HG03378 (cell line): ENCODE measurements at regions not wholly inside any gene's neighbourhood (a gene's known extent, or its start where the extent isn't known, plus 50 kb on each side); places are given as distances from the start of the nearest gene placed in this dataset.

Experiments used
- ATAC-seq: cut with Tn5 transposase; IDR thresholded peaks from one replicate; pipeline ENCODE4 v1.9.1; 2021; ENCODE audit warnings: mild to moderate bottlenecking, moderate library complexity; ENCODE audit not compliant: unreplicated experiment

GRCh38 chr5:133882846-133883245 lies 85.6 kb downstream of the C5orf15 start:
- no peak for ATAC-seq

- ATAC-seq = no peak
These were observed 86.1 kb downstream of the C5orf15 start for GRCh38 chr5:133882389-133882695.

GRCh38 chr5:133881576-133882388 lies 86.6 kb downstream of the C5orf15 start:
- no peak for ATAC-seq

GRCh38 chr5:133878236-133878555 lies 90.2 kb downstream of the C5orf15 start:
- ATAC-seq = no peak

GRCh38 chr5:133877351-133878235 lies 90.8 kb downstream of the C5orf15 start:
- ATAC-seq = no peak

- no peak for ATAC-seq
These were observed 92.2 kb downstream of the C5orf15 start for GRCh38 chr5:133876266-133876665.

GRCh38 chr5:133875179-133875578 lies 93.2 kb downstream of the C5orf15 start:
- ATAC-seq = no peak

GRCh38 chr5:133873449-133873848 lies 95.0 kb downstream of the C5orf15 start:
- ATAC-seq = no peak

- ATAC-seq = no peak
These were observed 97.8 kb downstream of the C5orf15 start for GRCh38 chr5:133870661-133871060.

GRCh38 chr5:133869519-133870335 lies 98.7 kb downstream of the C5orf15 start:
- ATAC-seq = no peak

- ATAC-seq = no peak
These were observed 99.4 kb downstream of the C5orf15 start for GRCh38 chr5:133868946-133869518.

GRCh38 chr5:133867851-133868545 lies 100.4 kb downstream of the C5orf15 start:
- no peak for ATAC-seq

- no peak for ATAC-seq
These were observed 101.1 kb downstream of the C5orf15 start for GRCh38 chr5:133867341-133867740.

- ATAC-seq = no peak
These were observed 101.6 kb downstream of the C5orf15 start for GRCh38 chr5:133866903-133867245.

GRCh38 chr5:133866160-133866902 lies 102.1 kb downstream of the C5orf15 start:
- no peak for ATAC-seq

- no peak for ATAC-seq
These were observed 103.3 kb downstream of the C5orf15 start for GRCh38 chr5:133865113-133865512.

GRCh38 chr5:133864711-133865110 lies 103.7 kb downstream of the C5orf15 start:
- ATAC-seq = no peak

- no peak for ATAC-seq
These were observed 104.4 kb downstream of the C5orf15 start for GRCh38 chr5:133863857-133864585.

GRCh38 chr5:133861161-133861737 lies 107.2 kb downstream of the C5orf15 start:
- ATAC-seq = no peak
